SK-N-SH treated with all-trans-retinoic acid at 6 μM for 48 hours (cell line): ENCODE measurements at regions not wholly inside any gene's neighbourhood (a gene's known extent, or its start where the extent isn't known, plus 50 kb on each side); places are given as distances from the start of the nearest gene placed in this dataset.

Source experiments
- ATAC-seq: fragments of 200-7000 bp; cut with Tn5 transposase; 3 replicates; pipeline ENCODE4 v1.9.1; 2020; ENCODE audit warnings: mild to moderate bottlenecking, moderate library complexity
- BACH2 ChIP-seq: fragments of 250-450 bp; sonication (Bioruptor Pico); IDR thresholded peaks from 2 replicates; pipeline ENCODE4 v1.9.0; 2021; ENCODE audit warnings: mild to moderate bottlenecking, borderline replicate concordance
- CSDC2 ChIP-seq: fragments of 250-450 bp; sonication (Bioruptor Pico); IDR thresholded peaks from 2 replicates; pipeline ENCODE4 v1.5.0; 2020; ENCODE audit warnings: mild to moderate bottlenecking, moderate library complexity
- ISL1 ChIP-seq: fragments of 250-450 bp; sonication (Bioruptor Pico); IDR thresholded peaks from 2 replicates; pipeline ENCODE4 v2.1.2; 2022; ENCODE audit warnings: mild to moderate bottlenecking, moderate library complexity
- OSR1 ChIP-seq: fragments of 250-450 bp; sonication (Bioruptor Pico); IDR thresholded peaks from 2 replicates; pipeline ENCODE4 v1.8.0; 2022; ENCODE audit warnings: moderate library complexity, mild to moderate bottlenecking, inconsistent platforms
- PATZ1 ChIP-seq: fragments of 250-450 bp; sonication (Bioruptor Pico); IDR thresholded peaks from 2 replicates; pipeline ENCODE4 v1.8.0; 2020; ENCODE audit warnings: mild to moderate bottlenecking, moderate library complexity, borderline replicate concordance
- POU6F1 ChIP-seq: fragments of 250-450 bp; sonication (Bioruptor Pico); IDR thresholded peaks from 2 replicates; pipeline ENCODE4 v1.8.0; 2021; ENCODE audit warnings: low read depth, mild to moderate bottlenecking, moderate library complexity, borderline replicate concordance
- SNAI2 ChIP-seq: fragments of 250-450 bp; sonication (Bioruptor Pico); IDR thresholded peaks from 2 replicates; pipeline ENCODE4 v1.5.0; 2020; ENCODE audit warnings: mild to moderate bottlenecking, moderate library complexity
- TCF4 ChIP-seq: fragments of 250-450 bp; sonication (Bioruptor Pico); IDR thresholded peaks from 2 replicates; pipeline ENCODE4 v1.8.0; 2021; ENCODE audit warnings: mild to moderate bottlenecking, moderate library complexity, borderline replicate concordance
- TOX ChIP-seq: fragments of 250-450 bp; sonication (Bioruptor Pico); IDR thresholded peaks from 2 replicates; pipeline ENCODE4 v1.8.0; 2021; ENCODE audit warnings: mild to moderate bottlenecking, moderate library complexity, borderline replicate concordance
- TSHZ2 ChIP-seq: fragments of 250-450 bp; sonication (Bioruptor Pico); IDR thresholded peaks from 2 replicates; pipeline ENCODE4 v1.5.0; 2020; ENCODE audit warnings: mild to moderate bottlenecking, moderate library complexity
- ZC3H10 ChIP-seq: fragments of 250-450 bp; sonication (Bioruptor Pico); IDR thresholded peaks from 2 replicates; pipeline ENCODE4 v1.5.1; 2021; ENCODE audit warnings: mild to moderate bottlenecking, moderate library complexity
- ZFP3 ChIP-seq: fragments of 250-450 bp; sonication (Bioruptor Pico); IDR thresholded peaks from 2 replicates; pipeline ENCODE4 v1.5.0; 2020; ENCODE audit warnings: mild to moderate bottlenecking, moderate library complexity
- ZFP30 ChIP-seq: fragments of 450-650 bp; formaldehyde crosslinking; IDR thresholded peaks from 2 replicates; pipeline ENCODE4 v1.5.0; 2022; ENCODE audit warnings: mild to moderate bottlenecking, moderate library complexity
- ZNF565 ChIP-seq: fragments of 450-650 bp; formaldehyde crosslinking; conservative IDR thresholded peaks from 2 replicates; pipeline ENCODE4 v1.5.0; 2020; ENCODE audit warnings: low read depth, mild to moderate bottlenecking, moderate library complexity
- ZNF70 ChIP-seq: fragments of 450-650 bp; formaldehyde crosslinking; IDR thresholded peaks from 2 replicates; pipeline ENCODE4 v1.5.0; 2020; ENCODE audit warnings: mild to moderate bottlenecking, moderate library complexity
- ZNF8 ChIP-seq: fragments of 450-650 bp; formaldehyde crosslinking; IDR thresholded peaks from 2 replicates; pipeline ENCODE4 v1.5.0; 2020; ENCODE audit warnings: mild to moderate bottlenecking, moderate library complexity
- TF ChIP-seq, protein P1 (sequence below): fragments of 250-450 bp; sonication (Bioruptor Pico); IDR thresholded peaks from 2 replicates; pipeline ENCODE4 v1.5.1; 2021; ENCODE audit warnings: mild to moderate bottlenecking, moderate library complexity

DNA sequence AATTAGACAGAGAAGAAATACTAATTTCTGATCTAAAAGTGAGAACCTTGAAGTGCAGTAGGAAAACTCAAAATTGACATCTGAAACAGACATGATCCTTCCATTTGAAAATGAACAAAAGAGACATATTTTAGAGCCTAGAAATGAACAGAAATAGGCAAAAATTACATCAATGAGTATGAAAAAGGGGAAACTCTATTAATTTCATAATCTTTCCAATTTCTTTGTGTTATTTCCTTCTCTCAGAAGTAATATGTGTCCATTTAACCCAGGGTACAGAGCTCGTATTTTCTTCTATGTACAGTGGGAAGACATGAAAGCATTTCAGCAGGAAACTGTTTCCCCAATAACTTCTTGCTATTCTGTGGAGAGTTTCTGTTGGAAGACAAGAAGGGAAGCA lies 263.1 kb downstream of the CGGBP1 start:
- no peak for TF ChIP-seq ZNF8 (CRISPR knock-in tag)
- TF ChIP-seq, protein P1, sequence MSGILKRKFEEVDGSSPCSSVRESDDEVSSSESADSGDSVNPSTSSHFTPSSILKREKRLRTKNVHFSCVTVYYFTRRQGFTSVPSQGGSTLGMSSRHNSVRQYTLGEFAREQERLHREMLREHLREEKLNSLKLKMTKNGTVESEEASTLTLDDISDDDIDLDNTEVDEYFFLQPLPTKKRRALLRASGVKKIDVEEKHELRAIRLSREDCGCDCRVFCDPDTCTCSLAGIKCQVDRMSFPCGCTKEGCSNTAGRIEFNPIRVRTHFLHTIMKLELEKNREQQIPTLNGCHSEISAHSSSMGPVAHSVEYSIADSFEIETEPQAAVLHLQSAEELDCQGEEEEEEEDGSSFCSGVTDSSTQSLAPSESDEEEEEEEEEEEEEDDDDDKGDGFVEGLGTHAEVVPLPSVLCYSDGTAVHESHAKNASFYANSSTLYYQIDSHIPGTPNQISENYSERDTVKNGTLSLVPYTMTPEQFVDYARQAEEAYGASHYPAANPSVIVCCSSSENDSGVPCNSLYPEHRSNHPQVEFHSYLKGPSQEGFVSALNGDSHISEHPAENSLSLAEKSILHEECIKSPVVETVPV (CRISPR knock-in tag) = no peak
- TF ChIP-seq SNAI2 (CRISPR knock-in tag) = no peak
- TF ChIP-seq TOX (CRISPR knock-in tag) = no peak
- TF ChIP-seq POU6F1 = no peak
- no peak for TF ChIP-seq TCF4
- TF ChIP-seq CSDC2 (CRISPR knock-in tag) = no peak
- no peak for TF ChIP-seq ZFP3 (CRISPR knock-in tag)
- no peak for TF ChIP-seq ZFP30 (CRISPR knock-in tag)
- TF ChIP-seq BACH2 = no peak
- no peak for TF ChIP-seq ISL1 (CRISPR knock-in tag)
- TF ChIP-seq PATZ1 (CRISPR knock-in tag) = no peak
- no peak for TF ChIP-seq ZNF565 (CRISPR knock-in tag)
- TF ChIP-seq ZC3H10 = no peak
- TF ChIP-seq ZNF70 = no peak
- ATAC-seq = no peak

- TF ChIP-seq TOX (CRISPR knock-in tag) (no peak), ZFP30 (CRISPR knock-in tag) (no peak)
- ATAC-seq = no peak
These were observed 265.4 kb downstream of the CGGBP1 start for GRCh38 chr3:87793337-87793877.

GRCh38 chr3:87792534-87793336 lies 266.1 kb downstream of the CGGBP1 start, which contains the start of gene HTR1F:
TSS of gene HTR1F (plus strand) at chr3:87792706.
- TF ChIP-seq, protein P1 (CRISPR knock-in tag) = no peak
- TF ChIP-seq TCF4 (no peak), POU6F1 (no peak), TSHZ2 (no peak), ZNF565 (CRISPR knock-in tag) (no peak), ZFP3 (CRISPR knock-in tag) (no peak), OSR1 (CRISPR knock-in tag) (no peak)
- ATAC-seq = no peak
